KG1 (cell line): ENCODE measurements at regions not wholly inside any gene's neighbourhood (a gene's known extent, or its start where the extent isn't known, plus 50 kb on each side); places are given as distances from the start of the nearest gene placed in this dataset.

Source experiments
- DNase-seq: peaks from one replicate; lab custom pipeline; 2025; lab: John Stamatoyannopoulos, UW

DNA sequence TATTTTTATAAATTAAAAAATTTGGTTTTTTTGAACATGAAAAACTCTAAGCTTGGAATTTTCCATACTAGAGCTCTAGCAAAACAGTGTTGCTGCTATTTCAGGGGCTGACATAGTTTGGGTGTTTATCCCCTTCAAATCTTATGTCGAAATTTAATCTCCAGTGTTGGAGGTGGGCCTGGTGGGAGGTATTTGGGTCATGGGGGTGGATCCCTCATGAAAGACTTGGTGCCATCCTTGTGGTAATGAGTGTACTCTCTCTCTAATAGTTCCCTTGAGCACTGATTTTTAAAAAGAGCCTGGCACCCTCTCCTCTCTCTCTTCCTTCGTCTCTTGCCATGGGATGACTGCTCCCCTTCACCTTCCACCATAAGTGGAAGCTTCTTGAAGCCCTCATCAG lies 244.6 kb upstream of the UBE2E3 start:
- DNase-seq: no peak

DNA sequence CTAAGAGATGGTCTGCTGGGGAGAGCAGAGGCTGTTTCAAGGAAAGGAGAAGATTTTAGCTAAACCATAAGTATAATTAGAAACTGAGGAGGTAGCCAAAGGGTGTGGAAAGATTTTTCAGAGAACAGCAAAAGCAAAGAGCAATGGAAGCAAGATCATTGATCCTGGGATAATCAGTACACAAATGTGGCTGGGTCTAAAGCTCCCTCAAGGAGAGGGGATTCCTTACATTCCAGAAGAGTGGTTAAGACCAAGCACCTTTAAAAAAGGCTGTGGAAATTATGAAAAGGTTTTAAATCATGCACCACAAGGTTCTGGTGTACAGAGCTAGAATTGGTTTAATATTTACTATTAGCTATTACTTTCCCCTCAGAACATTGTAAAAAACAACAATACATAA lies 246.0 kb upstream of the UBE2E3 start:
- DNase-seq: no peak

DNA sequence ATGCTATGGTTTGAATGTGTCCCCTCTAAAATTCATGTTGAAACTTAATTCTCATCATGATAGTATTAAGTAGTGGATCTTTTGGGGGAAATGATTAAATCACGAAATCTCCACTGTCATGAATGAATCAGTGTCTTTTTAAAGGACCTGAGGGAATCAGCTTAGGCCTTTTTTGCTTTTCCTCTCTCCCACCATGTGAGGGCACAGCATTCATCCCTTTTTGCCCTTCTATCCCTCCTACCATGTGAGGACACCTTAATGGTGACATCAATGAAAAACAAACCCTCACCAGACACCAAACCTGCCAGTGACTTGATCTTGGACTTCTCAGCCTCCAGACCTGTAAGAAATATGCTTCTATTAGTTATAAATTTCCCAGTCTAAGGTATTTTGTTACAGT lies 247.1 kb upstream of the UBE2E3 start:
- DNase-seq: no peak

DNA sequence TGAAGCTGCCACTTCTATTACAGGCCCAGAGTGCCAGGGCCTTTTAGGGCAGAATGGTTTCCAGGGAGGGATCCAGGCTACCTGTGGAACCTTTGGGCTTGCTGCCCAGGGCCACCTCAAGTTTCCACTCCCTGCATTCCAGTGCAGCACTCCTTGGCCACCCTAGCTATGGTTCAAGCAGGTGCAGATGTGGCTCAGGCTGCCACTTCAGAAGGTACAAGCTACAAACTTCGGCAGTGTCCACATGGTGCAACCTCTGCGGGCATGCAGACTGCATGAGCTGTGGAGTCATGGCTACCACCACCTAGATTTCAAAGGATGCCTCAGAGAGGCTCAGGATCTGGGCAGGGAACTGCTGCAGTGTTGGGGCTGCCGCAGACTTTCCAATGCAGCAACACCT lies 248.1 kb upstream of the UBE2E3 start:
- no peak for DNase-seq

DNA sequence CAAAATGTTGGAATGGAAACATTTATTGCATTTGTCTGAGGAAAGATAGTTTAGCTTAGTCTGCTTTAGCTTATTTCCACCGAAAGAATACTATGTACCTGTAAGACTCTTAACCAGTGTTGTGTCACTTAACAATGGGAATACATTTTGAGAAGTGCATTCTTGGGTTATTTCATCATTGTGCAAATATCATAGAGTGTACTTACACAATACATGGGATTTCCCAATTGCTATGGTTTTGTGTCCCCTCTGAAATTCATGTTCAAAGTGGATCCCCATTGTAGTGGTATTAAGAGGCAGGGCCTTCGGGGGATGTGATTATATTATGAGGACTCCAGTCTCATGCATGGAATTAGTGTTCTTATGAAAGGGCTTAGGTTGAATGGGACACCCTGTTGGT lies 249.4 kb upstream of the UBE2E3 start:
- DNase-seq: no peak

DNA sequence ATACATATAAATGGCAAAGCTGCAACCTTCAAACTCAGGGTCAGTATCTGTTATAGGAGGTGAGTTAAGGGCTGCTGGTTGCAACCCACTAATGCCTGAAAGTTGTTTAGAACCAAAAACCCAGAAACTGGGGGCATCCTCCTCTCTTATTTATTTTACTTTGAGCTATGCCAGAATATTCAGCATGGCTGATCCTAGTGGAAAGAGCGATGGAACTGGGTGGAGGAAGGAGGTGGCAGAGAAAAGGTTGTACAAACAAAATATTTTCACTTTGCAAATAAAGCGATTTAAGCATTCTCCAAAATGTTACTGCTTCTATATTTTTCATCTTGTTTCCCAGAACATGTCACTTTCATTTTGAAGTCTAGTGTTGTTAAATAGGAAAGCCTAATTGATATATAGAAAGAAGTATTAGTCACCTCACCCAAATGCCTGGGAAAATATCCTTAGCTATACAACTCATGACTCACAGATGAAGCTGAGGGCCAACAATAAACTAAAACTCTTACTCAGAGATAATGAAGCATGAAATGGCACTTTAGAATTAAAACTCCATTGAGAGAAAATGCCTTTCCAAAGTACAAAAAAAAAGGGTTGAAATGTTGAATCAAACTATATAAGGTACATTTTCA lies 251.4 kb upstream of the UBE2E3 start:
- no peak for DNase-seq

DNA sequence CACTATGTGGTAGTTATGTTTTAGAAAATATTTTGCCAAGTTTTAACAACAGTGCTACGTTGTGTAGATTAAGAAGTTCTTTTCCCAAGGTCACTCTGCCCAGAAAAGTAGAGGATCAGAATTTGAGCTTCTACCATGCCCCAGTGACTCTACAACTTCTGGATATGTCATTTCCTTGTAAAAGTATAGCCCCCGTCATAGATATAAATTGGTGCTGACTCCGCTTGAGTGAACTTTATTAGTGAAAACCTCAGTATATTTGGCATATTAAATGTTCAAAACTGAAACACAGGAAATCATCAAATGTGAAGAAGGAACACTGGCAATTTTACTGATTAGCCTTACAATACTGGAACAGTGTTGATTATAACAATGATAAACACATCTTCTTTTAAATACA lies 256.7 kb upstream of the UBE2E3 start:
- no peak for DNase-seq

DNA sequence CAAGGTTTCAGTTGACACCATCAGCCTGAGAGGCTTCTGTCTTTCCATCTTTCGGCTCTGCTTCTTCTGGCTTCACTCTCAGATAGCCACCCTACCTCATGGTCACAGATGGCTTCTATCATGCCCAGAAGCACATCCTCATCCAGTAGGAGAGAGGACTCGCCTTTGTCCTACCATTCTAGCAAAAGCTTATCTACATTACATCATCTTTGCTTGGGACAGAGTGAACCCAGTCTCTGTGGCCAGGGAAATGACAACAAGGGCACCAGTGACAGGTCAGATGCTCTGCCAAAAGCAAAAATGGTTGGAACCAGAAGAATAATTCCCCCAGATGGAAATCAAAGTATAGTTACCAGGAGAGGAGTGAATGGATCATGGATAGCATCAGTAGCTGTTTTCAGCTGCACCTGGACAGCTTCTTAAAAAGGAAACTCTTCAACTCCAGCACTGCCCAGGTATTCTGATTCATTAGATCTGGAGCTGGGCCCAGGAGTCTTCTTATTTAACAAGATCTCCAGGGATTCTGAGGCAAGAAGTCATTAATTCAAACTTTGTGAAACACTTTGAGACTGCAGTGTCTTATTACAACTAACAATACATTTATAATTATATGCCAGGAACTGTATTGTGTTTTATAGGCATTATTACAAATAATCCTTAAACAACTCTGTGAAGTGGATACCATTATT lies 257.7 kb upstream of the UBE2E3 start:
- DNase-seq: no peak

DNA sequence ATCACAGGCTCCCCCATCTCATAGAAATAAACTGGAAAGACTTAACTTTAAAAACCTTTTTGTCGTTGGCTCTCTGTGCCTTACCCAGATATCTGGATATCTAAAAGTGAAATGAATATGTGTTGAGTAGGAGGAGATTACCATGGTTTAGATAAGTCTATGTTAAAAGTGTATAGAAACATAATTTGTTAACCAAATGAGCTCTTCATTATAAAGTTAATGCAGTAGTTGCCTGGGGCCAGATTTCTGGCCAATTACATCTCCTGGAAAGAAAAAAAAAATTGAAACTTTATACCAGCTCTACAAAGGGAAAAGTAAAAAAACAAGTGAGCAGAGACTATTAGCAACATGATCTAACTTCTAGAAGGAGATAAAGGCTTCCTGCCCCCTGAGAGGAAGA lies 259.6 kb upstream of the UBE2E3 start:
- no peak for DNase-seq

DNA sequence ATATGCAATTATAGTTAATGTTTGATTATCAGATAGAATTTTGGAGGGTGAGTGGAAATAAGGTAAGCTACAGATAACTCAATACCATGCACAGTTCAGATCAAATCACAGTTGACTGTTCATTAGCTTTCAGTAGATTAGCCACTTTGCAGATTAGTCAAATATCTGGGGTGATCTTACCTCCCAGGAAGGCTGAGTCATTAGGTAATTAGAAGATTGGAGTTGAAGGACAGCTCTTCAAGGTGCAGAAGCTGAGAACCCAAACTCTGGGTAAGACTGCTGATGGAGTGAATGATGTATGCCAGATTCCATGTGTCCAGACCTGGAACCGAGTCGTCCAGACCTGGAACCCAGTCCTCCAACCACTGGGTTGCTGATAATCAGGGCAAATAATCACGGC lies 262.8 kb upstream of the UBE2E3 start:
- DNase-seq: no peak

DNA sequence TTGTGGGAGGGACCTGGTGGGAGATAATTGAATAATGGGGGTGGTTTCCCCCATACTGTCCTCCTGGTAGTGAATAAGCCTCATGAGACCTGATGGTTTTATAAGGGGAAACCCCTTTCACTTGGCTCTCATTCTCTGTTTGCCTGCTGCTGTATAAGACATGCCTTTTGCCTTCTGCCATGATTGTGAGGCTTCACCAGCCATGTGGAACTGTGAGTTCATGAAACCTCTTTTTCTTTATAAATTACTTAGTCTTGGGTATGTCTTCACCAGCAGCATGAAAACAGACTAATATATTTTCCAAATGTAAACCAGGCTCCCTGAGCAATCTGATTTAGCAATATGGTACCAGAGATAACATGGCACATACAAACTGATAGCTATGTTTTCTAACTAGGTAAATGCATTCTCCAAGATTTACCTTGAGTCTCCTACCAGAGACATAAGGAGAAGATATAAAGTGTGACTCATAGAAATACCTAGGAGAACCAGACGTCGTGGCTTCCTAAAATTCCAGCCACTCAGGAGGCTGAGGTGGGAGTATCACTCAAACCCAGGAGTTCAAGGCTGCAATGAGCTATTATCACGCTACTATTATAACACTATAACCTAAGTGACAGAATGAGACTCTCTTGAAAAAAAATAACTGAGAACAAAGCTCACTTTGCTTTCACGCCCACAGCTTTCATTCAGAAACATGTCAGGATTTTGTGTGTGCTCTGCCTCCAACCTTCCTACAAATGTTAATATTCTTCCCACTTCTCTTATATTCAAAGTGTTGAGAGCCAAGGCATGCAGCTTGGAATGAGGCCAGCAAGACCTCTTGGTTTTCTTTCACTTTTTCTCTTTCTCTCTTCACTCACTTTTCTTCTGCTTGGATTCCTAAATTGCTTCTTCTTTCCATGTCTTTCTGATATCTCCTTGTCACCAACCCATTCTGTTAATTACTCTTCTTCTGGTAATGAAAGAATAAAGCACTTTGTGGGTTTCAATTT lies 263.9 kb upstream of the UBE2E3 start:
- no peak for DNase-seq

DNA sequence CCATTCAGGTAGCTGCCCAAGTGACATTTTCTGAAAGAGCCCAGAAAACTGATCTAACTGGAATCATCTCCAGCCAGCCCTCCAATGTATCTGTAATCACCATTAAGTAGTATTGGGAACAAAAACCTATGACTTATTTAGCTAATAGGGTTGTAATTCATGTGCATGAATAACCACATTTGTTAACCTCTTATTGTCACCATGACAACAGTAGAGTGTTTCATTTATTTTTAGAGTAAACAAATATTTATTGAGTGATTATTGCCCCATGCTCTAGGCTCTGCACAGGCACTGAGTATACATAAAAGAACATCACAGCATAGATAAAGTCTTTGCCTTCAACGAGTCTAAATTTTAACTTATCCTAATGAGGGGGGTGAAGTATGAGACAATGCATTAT lies 265.4 kb upstream of the UBE2E3 start:
- DNase-seq: no peak

DNA sequence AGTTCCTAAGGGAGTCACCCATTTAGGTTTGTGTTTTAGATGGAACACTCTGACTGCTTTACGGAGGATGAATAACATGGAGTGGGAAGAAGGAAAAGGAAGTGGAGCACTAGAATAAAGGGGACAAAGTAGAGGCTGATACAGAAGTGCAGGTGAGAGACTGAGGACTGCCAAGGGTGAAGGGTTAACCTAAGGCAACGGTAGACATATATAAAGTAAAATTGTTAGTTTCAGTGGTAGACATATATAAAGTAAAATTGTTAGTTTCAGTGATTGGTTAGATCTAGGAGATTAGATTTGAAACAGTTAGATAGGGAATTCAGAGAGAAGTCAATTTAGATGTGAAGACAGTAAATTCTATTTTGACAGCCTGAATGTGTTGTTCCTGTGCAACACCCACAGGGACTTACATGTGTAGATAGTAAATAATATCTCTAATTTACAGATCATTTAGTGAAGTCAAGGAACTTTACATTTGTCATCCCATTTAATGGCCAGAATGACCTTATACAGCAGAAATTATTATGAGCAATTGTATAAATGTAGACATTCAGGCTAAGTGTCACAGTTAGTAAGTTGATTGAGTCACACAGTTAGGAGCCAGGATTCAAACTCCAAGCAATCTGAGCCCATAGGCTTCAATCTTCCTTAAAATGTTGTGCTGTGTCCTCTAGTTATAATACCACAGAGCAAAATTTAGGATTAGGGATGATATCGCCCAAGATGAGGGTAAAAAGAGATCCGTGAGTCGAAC lies 270.8 kb upstream of the UBE2E3 start:
- DNase-seq: no peak

DNA sequence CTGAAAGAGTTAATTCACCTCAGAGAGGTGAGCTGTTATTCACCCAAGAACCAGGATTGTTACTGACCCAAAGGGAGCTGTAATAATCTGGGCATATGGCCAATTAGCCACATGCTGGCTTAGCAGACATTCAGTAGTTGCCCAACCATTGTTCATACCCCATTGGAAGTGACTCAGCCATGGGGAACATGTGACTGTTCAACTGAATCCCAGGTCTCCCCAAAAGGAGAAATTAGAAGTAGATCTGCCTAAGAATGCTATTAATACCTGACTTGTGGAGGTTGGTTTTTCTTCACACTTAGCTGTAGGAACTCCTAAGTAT lies 272.6 kb upstream of the UBE2E3 start:
- no peak for DNase-seq

DNA sequence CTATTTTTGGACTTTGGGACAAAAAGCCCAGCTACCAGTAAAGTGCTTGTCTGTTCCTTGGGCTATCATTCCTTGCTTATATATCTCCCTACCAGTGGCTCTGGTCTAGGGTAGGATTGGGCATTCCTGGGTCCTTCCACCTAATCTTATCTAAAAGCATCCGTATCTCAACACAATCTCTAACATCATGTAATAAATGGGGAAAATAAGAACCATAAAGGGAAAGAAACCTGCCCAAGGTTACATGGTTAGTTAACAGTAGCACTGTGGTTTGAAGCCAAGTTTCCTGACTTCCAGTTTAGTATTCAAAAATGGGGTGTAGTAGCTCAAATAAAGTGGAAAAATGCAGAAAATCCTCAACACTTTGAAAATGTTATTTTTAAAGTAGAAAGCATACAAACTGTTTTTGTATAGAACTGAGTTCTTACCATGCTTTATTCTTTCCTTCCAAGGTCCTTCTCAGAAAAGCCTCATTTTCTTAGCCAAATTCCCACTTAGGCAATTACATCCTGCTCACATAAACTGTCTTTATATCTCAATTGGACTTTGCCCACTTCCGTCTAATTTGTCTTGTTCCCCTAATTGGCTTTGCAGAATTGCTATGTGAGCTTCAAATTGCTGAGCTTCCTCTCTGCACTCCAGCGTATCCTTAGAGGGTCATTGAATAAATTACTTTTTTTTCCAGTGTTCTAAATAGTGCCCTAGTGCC lies 273.1 kb upstream of the UBE2E3 start:
- no peak for DNase-seq

DNA sequence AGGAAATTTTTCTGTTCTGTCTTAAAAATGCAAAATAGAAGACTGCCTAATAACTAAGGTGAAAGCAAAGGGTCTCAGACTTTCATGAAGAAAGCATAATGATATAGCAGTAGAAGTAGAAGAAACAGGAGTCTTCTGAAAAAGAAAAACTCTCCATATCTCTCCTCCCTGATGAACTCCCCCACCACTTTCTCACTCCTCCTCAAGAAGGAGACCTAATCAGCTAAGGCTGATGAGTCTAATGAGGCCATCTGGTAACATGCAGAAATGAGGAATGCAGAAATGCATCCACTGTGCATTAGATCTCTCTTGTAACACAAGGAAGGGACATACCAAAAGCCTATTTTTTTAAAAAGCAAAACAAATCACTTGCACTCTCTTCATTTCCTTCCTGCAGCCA lies 273.7 kb upstream of the UBE2E3 start:
- no peak for DNase-seq

DNA sequence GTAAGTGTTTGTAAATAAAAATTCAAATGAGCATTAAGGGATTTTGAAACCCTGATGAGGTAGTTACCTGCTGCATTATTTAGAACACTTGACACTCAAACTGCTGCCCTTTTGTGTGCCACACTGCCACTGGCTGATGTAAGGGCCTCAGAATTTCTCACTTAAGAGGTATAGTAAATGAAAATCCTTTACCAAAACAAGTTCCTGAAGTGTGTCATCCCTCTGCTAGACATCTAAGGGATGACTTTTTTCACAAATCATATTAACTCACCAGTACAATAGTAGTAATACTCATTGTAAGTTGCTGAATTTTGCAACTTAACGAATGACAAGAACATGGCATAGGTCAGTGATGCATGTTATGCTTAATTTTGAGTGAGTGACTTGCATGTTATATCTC lies 274.9 kb upstream of the UBE2E3 start:
- DNase-seq: no peak

DNA sequence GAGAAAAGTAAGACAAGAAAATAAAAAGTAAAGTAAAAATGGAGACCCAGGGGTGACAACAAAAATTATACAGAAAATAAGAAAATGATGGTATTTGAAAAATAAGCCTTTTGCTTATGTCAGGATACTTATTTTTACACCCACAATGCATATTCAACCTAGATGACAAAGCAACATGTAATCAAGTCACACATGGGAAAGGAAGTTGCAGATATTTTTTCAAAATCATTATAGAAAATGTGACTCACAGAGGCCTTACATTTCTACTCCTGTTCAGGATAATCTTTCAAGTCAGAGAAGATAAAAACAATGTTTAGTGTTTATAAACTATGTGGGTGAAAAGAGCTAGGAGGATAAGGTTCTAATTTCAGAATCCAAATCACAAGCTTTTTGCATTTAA lies 275.3 kb upstream of the UBE2E3 start:
- DNase-seq: no peak

DNA sequence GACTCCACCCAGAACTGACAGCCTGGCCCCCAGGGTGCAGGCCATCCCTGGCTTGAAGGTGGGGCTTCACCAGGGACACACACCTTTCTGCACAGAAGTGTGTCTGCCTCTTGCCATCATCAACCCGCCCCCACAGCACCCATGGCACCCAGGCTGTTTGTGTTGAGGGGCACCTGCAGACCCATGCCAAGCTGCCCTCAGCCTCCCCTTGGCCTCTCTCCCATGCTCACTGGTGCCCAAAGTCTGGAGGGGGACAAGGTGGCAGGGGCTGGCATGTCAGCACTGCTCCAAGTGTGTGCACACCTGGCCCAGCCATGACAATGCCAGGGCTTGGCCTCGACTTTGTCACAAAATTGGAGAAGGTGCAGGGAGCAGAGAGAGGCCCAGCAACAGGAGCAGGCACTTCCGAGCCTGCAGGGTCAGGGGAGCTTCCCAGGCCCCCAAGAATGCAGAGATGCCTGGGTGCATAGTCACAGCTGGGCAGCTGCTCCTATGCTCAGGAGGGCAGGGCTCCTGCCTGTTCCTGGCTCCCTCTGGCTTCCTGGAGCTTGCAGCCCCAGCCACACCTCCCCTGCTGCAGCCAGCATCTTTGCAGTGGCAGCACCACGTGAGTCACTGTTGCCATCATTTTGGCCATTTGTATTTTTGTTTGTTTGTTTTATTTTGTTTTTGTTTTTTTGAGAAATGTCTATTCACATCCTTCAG lies 280.6 kb upstream of the UBE2E3 start:
- DNase-seq: no peak

DNA sequence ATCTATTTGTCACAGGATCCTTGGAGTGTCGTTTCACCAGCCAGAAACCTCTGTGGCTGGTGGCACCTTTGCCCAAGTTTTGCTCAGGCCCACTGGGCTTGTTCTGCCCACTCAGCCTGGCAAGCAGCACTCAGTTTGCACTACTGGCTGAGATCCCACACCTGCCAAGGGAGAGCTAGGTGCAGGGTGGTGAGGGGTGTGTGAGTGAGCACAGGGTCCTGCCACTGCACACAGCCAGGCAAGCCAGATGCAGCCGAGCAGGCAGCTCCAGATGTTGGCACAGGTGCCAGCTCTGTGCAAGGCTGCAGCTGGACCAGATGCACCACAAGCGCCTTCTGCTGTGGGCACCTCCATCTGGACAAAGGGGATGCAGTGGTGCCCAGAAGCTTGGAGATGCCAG lies 281.7 kb upstream of the UBE2E3 start:
- DNase-seq: no peak
